OCI-LY1 (cell line): ENCODE measurements at regions not wholly inside any gene's neighbourhood (a gene's known extent, or its start where the extent isn't known, plus 50 kb on each side); places are given as distances from the start of the nearest gene placed in this dataset.

Experiments
- CTCF ChIP-seq: fragments of 200-600 bp; sonication (generic), shearing (Covaris generic); IDR thresholded peaks from 2 replicates; pipeline ENCODE4 v1.5.1; 2017; ENCODE audit warnings: mild to moderate bottlenecking, antibody characterized with exemption, low read length, moderate library complexity, mixed read lengths
- EZH2 ChIP-seq: fragments of 200-600 bp; sonication (generic), shearing (Covaris generic); IDR thresholded peaks from 2 replicates; pipeline ENCODE4 v1.8.0; 2017; ENCODE audit warnings: borderline replicate concordance, mixed run types, mild to moderate bottlenecking, antibody characterized with exemption, low read length, moderate library complexity, mixed read lengths

- TF ChIP-seq CTCF (no peak), EZH2 (no peak)
These were observed 133.8 kb upstream of the STX18 start for GRCh38 chr4:4675641-4676040.
